ENCODE measurements at regions not wholly inside any gene's neighbourhood (a gene's known extent, or its start where the extent isn't known, plus 50 kb on each side); places are given as distances from the start of the nearest gene placed in this dataset.

- Histone ChIP-seq H3K36me3 (no peaks in the 10 kb centered on the region), H3K4me3 (no peak overlapping the region), H3K4me1 (replicated peaks) (no peaks in the 10 kb centered on the region), H3K27ac (no peak overlapping the region), H3K9me3 (no peaks in the 10 kb centered on the region), H3K27me3 (replicated peaks; ENCODE audit: insufficient read depth) (no peaks in the 10 kb centered on the region)
- intact Hi-C loops (cut with DNase I): no loop called here
- TF ChIP-seq POLR2A (IDR thresholded peaks at IDR 0.05): no peak
- no peak for TF ChIP-seq CTCF (IDR thresholded peaks at IDR 0.05)
- no peak for TF ChIP-seq POLR2AphosphoS5 (IDR thresholded peaks at IDR 0.05)
- DNase-seq (ENCODE audit: low spot score): no peak
These were observed 293.3 kb upstream of the GRIA3 start for GRCh38 chrX:122890729-122891128.

- no peaks in the 10 kb centered on the region for H3K9me3 ChIP-seq
- DNase-seq (ENCODE audit: low spot score): no peak
- no peak for TF ChIP-seq POLR2AphosphoS5 (IDR thresholded peaks at IDR 0.05)
- TF ChIP-seq POLR2A (IDR thresholded peaks at IDR 0.05): no peak
- TF ChIP-seq CTCF (IDR thresholded peaks at IDR 0.05): no peak
- intact Hi-C loops (cut with DNase I): no loop called here
- no peaks in the 10 kb centered on the region for H3K36me3 ChIP-seq
- H3K4me1 ChIP-seq (replicated peaks): no peaks in the 10 kb centered on the region
- H3K4me3 ChIP-seq: no peak overlapping the region
- WGBS: 95% methylated on average over 6 of the region's 7 CpGs
- H3K27ac ChIP-seq: no peak overlapping the region
- no peaks in the 10 kb centered on the region for H3K27me3 ChIP-seq (replicated peaks; ENCODE audit: insufficient read depth)
These were observed 277.4 kb upstream of the GRIA3 start for GRCh38 chrX:122906726-122907125.

GRCh38 chrX:122907375-122907774 lies 276.7 kb upstream of the GRIA3 start:
- H3K9me3 ChIP-seq: no peaks in the 10 kb centered on the region
- no peak overlapping the region for H3K27ac ChIP-seq
- H3K27me3 ChIP-seq (replicated peaks; ENCODE audit: insufficient read depth): no peaks in the 10 kb centered on the region
- 88% methylated on average over 1 of the region's 1 CpG for WGBS
- H3K4me1 ChIP-seq (replicated peaks): no peaks in the 10 kb centered on the region
- no peaks in the 10 kb centered on the region for H3K36me3 ChIP-seq
- no peak for TF ChIP-seq POLR2A (IDR thresholded peaks at IDR 0.05)
- no peak for TF ChIP-seq POLR2AphosphoS5 (IDR thresholded peaks at IDR 0.05)
- no peak for TF ChIP-seq CTCF (IDR thresholded peaks at IDR 0.05)
- intact Hi-C loops (cut with DNase I): no loop called here
- no peak overlapping the region for H3K4me3 ChIP-seq
- DNase-seq (ENCODE audit: low spot score): no peak

GRCh38 chrX:122910697-122911096 lies 273.4 kb upstream of the GRIA3 start:
- H3K9me3 ChIP-seq: no peaks in the 10 kb centered on the region
- no peak overlapping the region for H3K27ac ChIP-seq
- intact Hi-C loops (cut with DNase I): no loop called here
- no peak for DNase-seq (ENCODE audit: low spot score)
- TF ChIP-seq POLR2AphosphoS5 (IDR thresholded peaks at IDR 0.05) (no peak), POLR2A (IDR thresholded peaks at IDR 0.05) (no peak), CTCF (IDR thresholded peaks at IDR 0.05) (no peak)
- H3K27me3 ChIP-seq (replicated peaks; ENCODE audit: insufficient read depth): no peaks in the 10 kb centered on the region
- H3K4me1 ChIP-seq (replicated peaks): no peaks in the 10 kb centered on the region
- no peaks in the 10 kb centered on the region for H3K36me3 ChIP-seq
- H3K4me3 ChIP-seq: no peak overlapping the region
- 84% methylated on average over 2 of the region's 2 CpGs for WGBS

GRCh38 chrX:122913134-122913533 lies 270.9 kb upstream of the GRIA3 start:
- Histone ChIP-seq H3K27ac (no peak overlapping the region), H3K4me3 (no peak overlapping the region), H3K36me3 (no peaks in the 10 kb centered on the region), H3K27me3 (replicated peaks; ENCODE audit: insufficient read depth) (no peaks in the 10 kb centered on the region), H3K4me1 (replicated peaks) (no peaks in the 10 kb centered on the region), H3K9me3 (no peaks in the 10 kb centered on the region)
- DNase-seq (ENCODE audit: low spot score): no peak
- WGBS: 84% methylated on average over 1 of the region's 1 CpG
- TF ChIP-seq POLR2AphosphoS5 (IDR thresholded peaks at IDR 0.05) (no peak), POLR2A (IDR thresholded peaks at IDR 0.05) (no peak), CTCF (IDR thresholded peaks at IDR 0.05) (no peak)
- intact Hi-C loops (cut with DNase I): no loop called here

All from prostate gland (tissue), 2 donors.